K562 (cell line): ENCODE measurements at regions not wholly inside any gene's neighbourhood (a gene's known extent, or its start where the extent isn't known, plus 50 kb on each side); places are given as distances from the start of the nearest gene placed in this dataset.

ENCODE experiments used
- ATAC-seq: fragments of 200-7000 bp; cut with Tn5 transposase; 3 replicates; pipeline ENCODE4 v1.9.1; 2020; ENCODE audit warnings: moderate library complexity
- BruUV-seq: library from RNA; stranded (reverse); fragments of 400-500 nt; replicated peaks from 2 replicates; lab custom pipeline; 2021; lab: Mats Ljungman, UMichigan
- CTCF ChIA-PET: fragments of 300-600 bp; formaldehyde crosslinking; extraction: SDS; loops from one replicate; lab custom pipeline; 2021; ENCODE audit warnings: low intra/inter-chr PET ratio; lab: Yijun Ruan, JAX
- POLR2A ChIA-PET: fragments of 300-600, 350-650 bp; sonication (Branson Sonifier 250); formaldehyde crosslinking; extraction: SDS; loops from one replicate; lab custom pipeline; 2021; ENCODE audit warnings: antibody characterized with exemption, inconsistent platforms; lab: Yijun Ruan, JAX
- DNase-seq, 4 experiments: peaks; one replicate each; pipeline versions ENCODE4 v3.0.0 to v3.0.0-alpha.2; 2011 to 2018; ENCODE audit warnings: low spot score in 3 of 4, mixed read lengths in 3 of 4; ENCODE audit errors: extremely low read depth in 1 of 4
- FAIRE-seq: peaks from 2 replicates; lab custom pipeline; 2011; peaks lifted over from hg19 to GRCh38; lab: Jason Lieb, UNC
- H2AFZ ChIP-seq: 2 replicates; pipeline ENCODE4 v1.6.0; 2011; ENCODE audit warnings: low read depth, low read length, control low read depth, inconsistent platforms
- H3K27ac ChIP-seq: fragments of 200-600 bp; 3 replicates; pipeline ENCODE4 v1.8.0; 2011; ENCODE audit warnings: low read depth, mild to moderate bottlenecking, control low read depth, inconsistent platforms, low read length, moderate library complexity, mixed read lengths; ENCODE audit errors: extremely low read depth
- H3K27me3 ChIP-seq, 2 experiments: fragments of 300-600 bp in 1 of 2; 2 replicates in 1 of 2; 3 replicates in 1 of 2; pipeline versions ENCODE4 v1.6.0 to v1.8.0; 2011; ENCODE audit warnings: inconsistent platforms in 2 of 2, low read length in 2 of 2, mild to moderate bottlenecking in 1 of 2, mixed read lengths in 1 of 2, moderate library complexity in 1 of 2; ENCODE audit not compliant: control insufficient read depth in 2 of 2, insufficient read depth in 2 of 2
- H3K36me3 ChIP-seq: fragments of 300-600 bp; 3 replicates; pipeline ENCODE4 v1.8.0; 2011; ENCODE audit warnings: mild to moderate bottlenecking, low read length, inconsistent platforms; ENCODE audit not compliant: control insufficient read depth, insufficient read depth
- H3K4me1 ChIP-seq, 2 experiments: fragments of 200-600 bp in 1 of 2; replicated peaks in 1 of 2; 2 replicates in 1 of 2; 3 replicates in 1 of 2; pipeline versions ENCODE4 v1.5.1 to v1.8.0; 2011; ENCODE audit warnings: inconsistent platforms in 2 of 2, low read length in 2 of 2, mild to moderate bottlenecking in 1 of 2, mixed read lengths in 1 of 2, moderate library complexity in 1 of 2; ENCODE audit not compliant: control insufficient read depth in 2 of 2, insufficient read depth in 2 of 2
- H3K4me2 ChIP-seq: 2 replicates; pipeline ENCODE4 v1.6.1; 2011; ENCODE audit warnings: low read length, control low read depth, inconsistent platforms, mixed read lengths; ENCODE audit not compliant: insufficient read depth
- H3K4me3 ChIP-seq: fragments of 200-600 bp; sonication (generic), shearing (Covaris generic); 2 replicates; pipeline ENCODE4 v1.5.1; 2016; ENCODE audit warnings: control low read depth, inconsistent platforms
- H3K79me2 ChIP-seq: fragments of 200-600 bp; 3 replicates; pipeline ENCODE4 v1.8.0; 2011; ENCODE audit warnings: low read length, inconsistent platforms; ENCODE audit not compliant: control insufficient read depth, insufficient read depth
- H3K9ac ChIP-seq, 2 experiments: 2 replicates each; pipeline versions ENCODE4 v1.6.0 to v1.6.1; 2011; ENCODE audit warnings: low read depth in 2 of 2, low read length in 2 of 2, control low read depth in 1 of 2, inconsistent platforms in 1 of 2, mild to moderate bottlenecking in 1 of 2, mixed read lengths in 1 of 2; ENCODE audit not compliant: insufficient read depth in 1 of 2
- H3K9me1 ChIP-seq: one replicate; pipeline ENCODE4 v1.6.0; 2011; ENCODE audit warnings: inconsistent platforms, mild to moderate bottlenecking, low read length, moderate library complexity; ENCODE audit not compliant: control insufficient read depth, insufficient read depth
- H3K9me3 ChIP-seq: replicated peaks from 2 replicates; pipeline ENCODE4 v1.5.1; 2011; ENCODE audit warnings: low read depth, low read length, inconsistent platforms; ENCODE audit not compliant: control insufficient read depth, insufficient read depth
- H4K20me1 ChIP-seq: replicated peaks from 2 replicates; pipeline ENCODE4 v1.6.1; 2011; ENCODE audit warnings: low read length, inconsistent platforms, mixed read lengths; ENCODE audit not compliant: control insufficient read depth, insufficient read depth
- DACH1 ChIP-seq: fragments of 450-650 bp; IDR thresholded peaks from 2 replicates; pipeline ENCODE4 v1.6.1; 2018; ENCODE audit not compliant: partially characterized antibody
- E2F6 ChIP-seq, 2 experiments: IDR thresholded peaks; 2 replicates each; pipeline ENCODE4 v1.6.1; 2011; ENCODE audit warnings: borderline replicate concordance in 1 of 2, control low read depth in 1 of 2, low read depth in 1 of 2, low read length in 1 of 2, mild to moderate bottlenecking in 1 of 2, mixed read lengths in 1 of 2, moderate library complexity in 1 of 2; ENCODE audit not compliant: insufficient read depth in 1 of 2, insufficient read length in 1 of 2, poor library complexity in 1 of 2, severe bottlenecking in 1 of 2; ENCODE audit errors: extremely low read depth in 1 of 2
- ERF ChIP-seq: fragments of 450-650 bp; formaldehyde crosslinking; IDR thresholded peaks from 2 replicates; pipeline ENCODE4 v1.4.0; 2020; ENCODE audit warnings: mild to moderate bottlenecking, mixed read lengths
- IRF9 ChIP-seq: fragments of 450-650 bp; IDR thresholded peaks from 2 replicates; pipeline ENCODE4 v1.6.1; 2016; ENCODE audit warnings: missing biosample characterization, missing genetic modification characterization
- MAFG ChIP-seq: fragments of 450-650 bp; conservative IDR thresholded peaks from 2 replicates; pipeline ENCODE4 v1.6.1; 2016; ENCODE audit warnings: missing genetic modification characterization, missing compliant biosample characterization
- MITF ChIP-seq: IDR thresholded peaks from 2 replicates; pipeline ENCODE4 v1.6.1; 2014; ENCODE audit warnings: antibody characterized with exemption
- NFIC ChIP-seq: fragments of 450-650 bp; IDR thresholded peaks from 2 replicates; pipeline ENCODE4 v1.6.1; 2017; ENCODE audit warnings: mild to moderate bottlenecking, inconsistent platforms
- NR0B1 ChIP-seq: fragments of 450-650 bp; IDR thresholded peaks from one replicate; pipeline ENCODE4 v1.6.1; 2018; ENCODE audit warnings: mild to moderate bottlenecking, moderate library complexity; ENCODE audit not compliant: partially characterized antibody
- RBM25 ChIP-seq: fragments of 200-400 bp; formaldehyde crosslinking; IDR thresholded peaks from 2 replicates; pipeline ENCODE4 v1.6.1; 2018; ENCODE audit warnings: low read length, low read depth, moderate library complexity; ENCODE audit not compliant: severe bottlenecking
- RBM39 ChIP-seq: fragments of 200-400 bp; formaldehyde crosslinking; optimal IDR thresholded peaks from 2 replicates; pipeline ENCODE3; 2018; ENCODE audit warnings: low read depth, low read length
- SMC3 ChIP-seq: conservative IDR thresholded peaks from 2 replicates; pipeline ENCODE4 v1.6.1; 2011; ENCODE audit warnings: low read depth, low read length, improper control_type of control experiment; ENCODE audit not compliant: insufficient read depth
- UBTF ChIP-seq, 2 experiments: IDR thresholded peaks; 2 replicates each; pipeline ENCODE4 v1.6.1; 2012; ENCODE audit warnings: improper control_type of control experiment in 2 of 2, low read depth in 2 of 2, low read length in 2 of 2, borderline replicate concordance in 1 of 2
- WGBS: fragments of 100-300 bp; shearing (Covaris generic); methylation state at CpG from one replicate; pipeline ENCODE4 v1.1.6; 2016; ENCODE audit warnings: low coverage, mixed read lengths; ENCODE audit not compliant: insufficient coverage; ENCODE audit errors: missing lambda C conversion rate; 5-methylcytosine and 5-hydroxymethylcytosine counted together
- in situ Hi-C: fragments of 300-500 bp; cut with MboI; formaldehyde crosslinking; loops from 4 replicates; pipeline ENCODE4 v1.15.0; 2018; ENCODE audit warnings: inconsistent platforms, mixed read lengths
- intact Hi-C: fragments of 100-400 bp; cut with micrococcal nuclease; formaldehyde crosslinking; loops from 2 replicates; pipeline ENCODE4 v1.14.2; 2022

DNA sequence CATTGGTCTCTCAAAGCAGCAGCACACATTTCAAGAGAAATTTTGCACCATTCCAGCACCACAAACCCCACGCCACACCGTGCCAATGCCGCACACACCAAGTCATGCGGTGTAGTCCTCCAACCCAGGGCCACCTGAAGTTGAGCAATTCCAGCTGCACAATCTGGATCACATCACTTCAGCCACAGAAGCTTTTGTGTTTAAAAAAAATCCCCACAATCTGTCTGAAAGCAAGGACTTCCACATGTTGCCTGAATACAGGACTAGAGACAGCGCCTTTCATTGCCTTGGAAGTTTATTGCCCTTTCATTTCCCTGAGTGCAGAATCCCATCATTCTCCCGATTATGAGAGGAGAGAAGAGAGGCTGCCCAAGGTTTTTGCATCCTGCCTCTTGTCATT lies 175.6 kb upstream of the BCL6 start:
- in situ Hi-C loops = no loop called here
- Histone ChIP-seq H3K4me1 (no peaks in the 10 kb centered on the region), H3K79me2 (no peaks in the 10 kb centered on the region), H3K9me1 (no peaks in the 10 kb centered on the region), H3K27me3 (peaks cover 0 to 4% of the 10 kb centered on the region in 2 experiments; a peak in 1 of 5 replicates), H3K9ac (no peak overlapping the region), H3K27ac (no peak overlapping the region), H2AFZ (no peak overlapping the region), H3K36me3 (no peaks in the 10 kb centered on the region), H3K4me2 (no peak overlapping the region), H3K4me3 (no peak overlapping the region), H3K9me3 (no peaks in the 10 kb centered on the region), H4K20me1 (no peaks in the 10 kb centered on the region)
- intact Hi-C loops = no loop called here
- no TSS peak for BruUV-seq
- ChIA-PET CTCF (interaction anchor here (0.6 kb wide), 1 partner anchor 60 kb away, joined by 3 read pairs; no protein-coding TSS in a partner anchor), POLR2A (no interaction called here)
- no peak for ATAC-seq
- WGBS = 1% methylated on average over 6 of the region's 6 CpGs
- no peak for FAIRE-seq
- no peak for DNase-seq
- no peak for TF ChIP-seq MITF
- TF ChIP-seq ERF (CRISPR knock-in tag) = no peak
- TF ChIP-seq RBM39 = no peak
- TF ChIP-seq DACH1 = no peak
- no peak for TF ChIP-seq NR0B1
- TF ChIP-seq E2F6 (IDR thresholded peaks at IDR 0.05; ENCODE audit: borderline replicate concordance in 1 of 2, extremely low read depth in 1 of 2, insufficient read depth in 1 of 2, insufficient read length in 1 of 2, low read depth in 1 of 2, low read length in 1 of 2, poor library complexity in 1 of 2, severe bottlenecking in 1 of 2) = no peak
- no peak for TF ChIP-seq SMC3
- TF ChIP-seq MAFG (tag) = no peak
- no peak for TF ChIP-seq NFIC
- no peak for TF ChIP-seq UBTF (IDR thresholded peaks at IDR 0.05; ENCODE audit: borderline replicate concordance in 1 of 2, low read depth in 2 of 2, low read length in 2 of 2)
- TF ChIP-seq RBM25 = no peak
- TF ChIP-seq IRF9 (tag) = no peak
